ENCODE measurements at regions not wholly inside any gene's neighbourhood (a gene's known extent, or its start where the extent isn't known, plus 50 kb on each side); places are given as distances from the start of the nearest gene placed in this dataset.

DNA sequence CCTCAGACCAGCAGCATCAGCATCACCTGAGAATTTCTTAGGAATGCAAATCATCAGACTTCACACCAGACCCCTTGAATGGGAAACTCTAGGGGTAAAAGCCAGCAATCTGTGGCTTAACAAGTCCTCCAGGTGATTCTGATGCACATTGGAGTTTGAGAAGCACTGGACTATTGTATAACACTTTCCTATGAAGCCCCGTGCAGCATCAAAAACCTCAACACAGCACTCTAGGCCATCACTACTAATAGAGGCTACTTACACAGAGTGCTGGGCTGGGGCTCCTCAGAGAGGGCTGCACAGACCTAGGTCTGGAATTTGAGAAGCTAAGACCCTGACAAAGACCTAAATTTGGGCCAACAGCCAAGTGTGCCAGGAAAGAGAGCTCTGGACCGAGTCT, 95.7 kb upstream of the ARAP3 start:
- no peak for DNase-seq

DNA sequence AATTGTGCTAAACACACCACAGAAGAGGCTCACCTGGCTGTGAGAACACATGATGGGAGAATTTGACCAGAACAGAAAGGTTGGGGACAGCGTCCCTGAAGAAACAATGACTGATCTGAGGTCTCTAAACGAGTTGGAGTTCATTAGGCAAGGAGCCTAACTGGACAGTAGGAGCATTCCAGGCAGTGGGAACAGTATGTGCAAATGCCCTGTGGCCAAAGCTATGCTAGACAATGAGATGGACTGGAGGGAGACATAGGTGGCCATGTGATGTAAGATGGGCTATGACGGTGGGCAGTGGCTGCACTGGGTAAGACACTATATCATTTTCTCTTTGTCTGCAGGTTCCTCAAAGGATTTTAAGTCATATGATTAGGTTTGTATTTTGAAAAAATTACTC, 95.1 kb upstream of the ARAP3 start:
- DNase-seq: no peak

DNA sequence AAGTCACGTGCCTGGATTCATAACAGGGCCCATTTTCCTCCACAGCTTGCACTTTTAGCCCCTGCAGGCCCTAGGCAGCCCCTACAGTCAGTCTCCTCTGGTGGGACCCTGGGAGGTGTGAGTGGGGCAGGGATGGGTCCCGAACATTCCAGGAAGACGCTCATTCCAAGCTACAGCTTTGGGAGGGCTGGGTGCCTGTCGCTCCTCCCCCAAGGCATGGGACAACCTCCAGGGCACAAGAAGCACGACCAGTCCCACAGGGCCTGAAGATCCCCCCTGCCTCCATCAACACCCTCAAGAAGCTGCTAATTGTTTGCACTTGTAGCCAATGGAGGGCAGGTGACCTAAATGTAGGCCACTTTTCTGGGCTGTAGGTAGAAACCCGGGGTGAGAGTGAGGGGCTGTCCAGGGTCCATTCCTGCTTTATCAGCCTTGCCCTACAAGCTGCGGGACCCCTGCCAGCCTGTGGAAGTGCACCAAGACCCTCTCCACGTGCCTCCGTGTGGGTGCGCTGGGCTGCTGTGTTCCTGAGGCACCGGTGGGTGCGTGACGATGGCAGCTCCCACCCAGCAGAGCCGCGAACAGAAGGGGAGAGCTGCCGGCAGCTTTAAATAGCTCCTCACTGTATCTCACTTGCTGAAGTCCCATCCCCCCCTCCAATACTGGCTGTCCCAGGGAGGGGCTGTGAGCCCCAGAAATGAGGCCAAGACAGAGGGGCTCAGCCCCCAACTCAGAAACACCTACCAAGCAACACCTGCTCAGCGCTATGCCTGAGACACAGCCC, 91.9 kb upstream of the ARAP3 start:
- DNase-seq: no peak

DNA sequence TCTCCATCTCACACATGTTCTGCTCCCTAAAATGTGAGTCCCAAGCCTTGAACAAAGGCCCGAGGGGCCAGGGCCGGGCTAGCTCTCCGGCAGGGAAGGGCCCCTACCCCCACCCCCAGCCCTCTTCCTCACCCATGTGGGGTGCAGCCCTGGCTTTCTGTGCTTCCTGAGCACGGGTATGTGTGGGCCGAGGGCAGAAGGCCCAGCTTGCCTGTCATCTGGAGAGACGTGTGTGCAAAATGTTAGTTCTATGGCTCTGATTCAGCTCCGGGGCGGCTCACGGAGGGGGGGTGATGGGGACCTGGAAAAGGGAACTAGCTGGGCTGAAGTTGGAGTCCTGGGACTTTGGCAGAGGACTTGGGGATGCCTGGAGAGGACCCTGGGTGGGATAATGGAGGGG, 90.3 kb upstream of the ARAP3 start:
- no peak for DNase-seq

DNA sequence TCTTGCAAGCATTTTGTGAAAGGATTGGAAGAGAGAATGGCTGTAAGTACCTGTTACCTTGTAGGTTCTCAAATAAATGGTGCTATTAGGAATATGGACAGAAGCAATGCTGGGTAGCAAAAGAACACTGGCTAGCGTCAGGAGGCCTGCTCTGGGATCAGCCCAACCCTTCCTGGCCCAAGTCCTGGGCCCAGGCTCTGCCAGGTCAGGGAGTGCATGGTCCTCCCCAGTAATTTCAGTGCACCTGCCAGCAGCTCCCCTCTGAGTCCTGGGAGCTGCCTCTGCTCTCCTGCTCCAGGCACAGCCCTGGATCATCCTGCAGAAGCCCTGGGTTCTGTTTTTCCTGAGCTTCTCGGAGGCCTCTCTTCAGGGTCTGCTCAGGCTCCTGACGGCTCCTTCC, 89.5 kb upstream of the ARAP3 start:
- no peak for DNase-seq

DNA sequence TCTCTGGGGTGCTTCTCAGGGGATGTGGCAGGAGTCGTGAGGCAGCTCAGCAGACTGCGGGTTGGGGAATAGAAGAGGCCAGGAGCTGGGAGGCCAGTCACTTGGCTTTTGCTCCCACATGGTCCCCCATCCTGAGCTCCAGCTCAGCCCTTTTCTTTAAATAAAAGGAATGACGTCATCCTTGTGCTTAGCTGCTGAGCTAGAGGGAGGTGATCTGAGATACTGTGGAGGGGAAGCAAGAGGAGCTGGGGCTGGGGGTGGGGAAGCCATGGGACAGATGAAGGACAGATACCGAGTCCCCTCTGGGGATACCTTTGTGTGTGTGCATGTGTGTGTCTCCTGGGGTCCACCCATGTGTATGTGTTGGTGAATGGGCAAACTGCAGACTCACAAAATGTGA, 89.0 kb upstream of the ARAP3 start:
- DNase-seq: peak; percentile 56

DNA sequence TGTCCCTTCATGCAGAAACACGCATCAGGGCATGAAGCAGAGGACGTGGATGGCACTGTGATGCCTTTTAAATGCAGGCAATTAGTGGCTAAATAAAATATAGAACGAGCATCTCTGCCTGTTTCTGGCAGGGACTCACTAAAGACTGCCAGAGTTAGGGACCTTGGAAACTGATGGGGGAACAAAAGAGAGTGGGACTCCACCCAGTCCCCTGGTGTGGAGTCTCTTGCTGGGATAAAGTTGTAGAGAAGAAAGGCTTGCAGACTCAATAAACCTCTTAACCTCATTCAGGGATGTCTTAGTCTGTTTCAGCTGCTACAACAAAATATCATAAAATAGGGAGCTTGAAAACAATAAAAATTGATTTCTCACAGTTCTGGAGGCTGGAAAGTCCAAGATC, 87.6 kb upstream of the ARAP3 start:
- no peak for DNase-seq

DNA sequence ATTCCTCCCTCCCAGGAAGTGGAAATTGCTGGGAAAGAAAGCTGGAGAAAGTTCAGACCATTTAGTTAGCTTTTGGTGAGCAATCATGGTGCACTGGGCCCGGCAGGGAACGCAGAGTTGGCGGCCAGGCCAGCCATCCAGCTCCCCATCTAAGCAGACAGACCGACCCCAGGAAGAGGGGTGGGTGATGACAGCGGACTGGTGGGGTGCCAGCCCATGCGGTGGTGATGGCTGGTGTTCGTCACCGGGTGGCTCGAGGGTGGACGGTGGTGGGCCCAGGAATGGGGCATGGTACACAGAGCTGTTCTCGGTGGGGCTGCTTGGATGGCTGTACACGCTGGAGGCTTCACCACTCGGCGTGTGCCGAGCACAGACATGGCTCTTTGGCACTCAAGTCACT, 85.6 kb upstream of the ARAP3 start:
- no peak for DNase-seq

DNA sequence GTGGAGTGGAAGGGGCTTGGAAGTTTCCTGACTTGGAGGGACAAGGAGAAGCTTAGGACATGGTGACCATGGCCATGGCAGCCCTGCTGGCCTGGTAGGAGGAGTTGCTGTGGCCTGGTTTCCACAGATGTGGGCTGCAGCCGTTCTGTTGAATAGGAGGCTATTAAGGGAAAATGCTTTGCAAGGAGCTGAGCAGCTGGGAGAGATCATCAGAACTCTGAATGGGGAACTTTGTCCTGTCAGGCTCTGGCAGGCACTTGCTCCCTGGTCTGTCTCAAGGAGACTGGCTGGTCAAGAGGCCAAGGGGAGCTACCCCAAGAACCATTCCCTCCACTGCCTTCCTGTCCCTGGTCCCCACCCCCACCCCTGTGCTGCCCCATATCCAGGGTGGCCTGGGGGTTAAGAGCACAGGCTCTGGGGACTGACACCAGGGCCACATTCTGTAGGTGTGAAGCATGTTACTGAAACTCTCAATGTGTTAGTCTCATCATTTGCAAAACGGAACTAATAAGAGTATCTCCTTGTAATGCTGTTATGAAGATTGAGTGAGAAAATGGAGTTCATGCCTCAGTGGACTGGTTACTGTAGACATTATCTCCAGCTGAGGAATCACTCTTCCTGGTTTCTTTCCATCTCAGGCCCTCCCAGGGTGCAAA, 84.0 kb upstream of the ARAP3 start:
- DNase-seq: no peak

DNA sequence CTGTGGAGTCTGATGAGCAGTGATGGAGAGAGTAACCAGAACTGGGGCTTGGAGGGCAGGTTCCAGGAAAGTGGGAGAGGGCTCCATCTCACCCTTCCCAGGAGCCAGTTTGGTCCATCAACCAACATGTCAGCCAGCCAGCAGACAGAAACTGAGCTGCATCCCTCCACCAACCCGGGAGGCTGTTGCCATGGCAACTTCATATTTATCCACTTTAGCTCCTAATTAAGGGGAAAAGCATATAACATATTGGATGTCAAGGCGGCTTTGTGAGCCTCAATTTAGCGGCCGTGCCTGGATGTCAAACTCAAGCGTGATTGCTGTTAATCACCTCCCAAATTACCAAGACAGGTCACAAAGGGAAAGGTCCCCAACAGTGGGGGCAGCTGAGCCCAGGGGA, 81.5 kb upstream of the ARAP3 start:
- DNase-seq: no peak

DNA sequence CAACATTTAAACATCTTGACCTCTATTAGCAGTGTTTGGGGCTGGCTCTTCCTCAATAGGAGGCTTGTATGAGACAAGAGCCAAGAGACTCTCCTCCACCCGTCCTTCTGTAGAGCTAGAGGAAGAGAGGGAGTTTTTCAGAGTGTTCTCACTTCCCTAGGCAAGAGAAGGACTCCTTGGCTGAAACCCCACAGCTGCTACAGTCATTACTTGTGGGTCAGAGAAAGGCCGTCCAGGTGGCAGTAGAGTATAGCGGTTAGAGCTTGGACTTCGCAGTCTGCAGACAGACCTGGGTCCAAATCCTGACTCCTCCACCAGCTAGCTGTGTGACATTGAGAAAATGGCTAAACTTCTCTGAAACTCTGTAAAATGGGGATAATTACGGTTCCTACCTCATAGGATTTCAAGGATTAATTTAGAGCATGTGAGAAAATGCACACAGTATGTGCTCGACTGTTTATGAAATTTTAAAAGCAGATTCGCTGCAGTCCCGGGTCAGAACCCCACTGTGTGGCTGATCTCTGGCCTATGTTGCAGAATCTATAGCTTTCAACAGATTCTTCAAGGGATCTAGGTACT, 80.8 kb upstream of the ARAP3 start:
- DNase-seq: no peak

DNA sequence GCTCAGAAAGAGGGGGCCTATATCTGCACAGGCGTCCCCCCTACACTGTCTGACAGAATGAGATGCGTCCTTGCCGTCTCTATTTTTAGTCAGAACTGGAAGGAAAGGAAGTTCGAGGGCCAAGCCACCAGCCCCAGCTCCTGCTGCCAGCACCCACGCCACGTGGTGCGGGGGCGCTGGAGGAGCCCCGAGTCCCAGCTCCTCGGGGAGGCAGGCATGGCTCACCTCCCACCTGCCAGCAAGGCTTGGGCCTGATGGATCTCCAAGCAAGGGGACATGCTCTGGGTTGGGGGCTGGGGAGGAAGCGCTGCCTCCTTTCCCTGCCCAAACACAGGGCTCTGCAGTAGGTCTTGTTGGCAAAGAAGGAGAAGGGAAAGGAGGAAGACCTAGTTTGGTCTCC, 80.3 kb upstream of the ARAP3 start:
- no peak for DNase-seq

DNA sequence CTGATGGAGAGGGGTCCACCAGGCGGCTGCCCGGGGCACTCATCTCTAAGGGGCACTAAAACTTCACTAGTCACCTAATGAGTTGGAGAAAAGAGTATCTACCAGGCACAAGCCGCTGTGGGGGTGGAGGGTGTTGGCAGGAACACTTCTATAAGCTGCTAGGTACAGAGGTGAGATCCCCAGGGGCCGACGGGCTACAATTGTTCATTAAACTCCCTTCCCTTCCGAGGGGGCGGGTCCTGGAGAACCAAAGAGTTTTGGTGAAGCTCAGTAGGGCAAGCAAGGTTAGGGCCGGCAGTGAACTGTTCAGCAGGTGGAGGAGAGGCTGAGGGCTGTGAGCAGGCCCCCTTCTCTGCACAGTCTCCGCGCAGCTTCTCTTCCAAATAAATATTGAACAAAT, 78.7 kb upstream of the ARAP3 start:
- no peak for DNase-seq

DNA sequence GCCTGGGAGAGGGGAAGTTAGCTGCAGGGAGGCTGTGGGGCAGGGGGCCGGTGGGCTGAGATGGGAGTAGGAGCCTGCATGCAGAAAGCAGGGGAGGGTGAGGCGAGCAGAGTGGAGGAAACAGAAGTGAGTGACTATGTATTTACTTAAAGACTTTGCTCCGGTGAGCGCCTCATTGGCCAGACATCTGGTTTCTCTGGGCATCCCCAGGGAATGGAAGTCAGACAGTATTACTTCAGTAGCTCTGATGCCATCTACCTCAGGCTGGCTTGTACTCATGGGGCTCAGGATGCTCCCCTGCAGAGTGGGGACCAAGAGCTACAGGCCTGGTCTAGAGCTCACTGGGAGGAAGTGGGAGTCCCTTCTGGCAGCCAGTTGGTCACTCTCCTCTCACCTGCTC, 78.2 kb upstream of the ARAP3 start:
- peak; percentile 30 for DNase-seq

DNA sequence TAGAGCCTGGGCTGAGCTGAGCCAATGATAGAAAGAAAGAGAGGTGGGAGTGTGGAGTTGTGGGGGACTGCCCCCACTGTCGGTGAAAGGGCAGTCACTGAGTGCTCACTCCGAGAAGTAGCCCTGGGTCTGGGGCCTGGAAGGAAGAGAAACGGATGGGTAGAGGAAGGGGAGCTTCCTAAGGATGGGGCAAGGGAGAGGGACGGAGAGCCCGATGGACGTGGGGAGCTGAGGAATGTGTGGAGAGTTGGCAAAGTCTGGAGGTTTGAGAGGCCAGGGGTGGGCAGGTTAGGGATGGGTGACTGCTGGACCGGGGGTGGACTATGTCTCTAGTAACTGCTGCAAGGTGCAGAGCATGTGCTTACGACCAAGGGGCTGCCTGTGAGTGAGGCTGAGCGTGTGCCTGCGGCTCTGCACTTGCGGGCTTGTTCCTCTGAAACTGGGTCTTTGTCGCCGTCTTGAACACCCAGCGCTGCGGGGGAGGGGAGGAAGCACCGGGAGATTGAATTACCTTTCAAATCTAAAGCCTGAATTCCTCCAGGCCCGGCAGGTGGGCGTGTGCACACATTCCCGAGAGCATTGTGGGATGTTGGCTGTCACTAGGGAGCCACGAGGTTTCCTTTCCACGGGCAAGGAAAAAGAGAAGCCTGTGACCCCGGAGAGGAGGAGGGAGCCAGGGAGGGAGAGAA, 76.4 kb upstream of the ARAP3 start:
- no peak for DNase-seq

DNA sequence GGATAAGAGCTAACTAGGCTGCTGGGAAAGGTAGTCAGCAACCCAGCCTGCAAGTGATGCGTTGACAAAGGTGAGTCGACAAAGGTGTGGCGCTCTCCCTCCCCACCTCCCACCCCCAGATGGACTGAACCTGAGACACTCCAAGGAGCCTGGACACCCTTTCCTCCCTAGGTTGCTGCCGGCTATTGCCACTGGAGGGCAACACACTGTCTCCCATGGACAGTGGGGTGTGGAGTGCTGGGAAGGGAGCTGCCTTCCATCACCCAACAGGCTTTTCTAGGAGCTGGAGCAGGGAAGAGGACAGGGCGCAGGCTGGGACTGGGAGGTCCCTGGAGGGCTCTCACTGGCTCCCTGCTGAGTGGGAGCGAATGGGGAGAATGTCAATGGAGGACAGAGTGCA, 75.4 kb upstream of the ARAP3 start:
- peak; percentile 62 for DNase-seq

DNA sequence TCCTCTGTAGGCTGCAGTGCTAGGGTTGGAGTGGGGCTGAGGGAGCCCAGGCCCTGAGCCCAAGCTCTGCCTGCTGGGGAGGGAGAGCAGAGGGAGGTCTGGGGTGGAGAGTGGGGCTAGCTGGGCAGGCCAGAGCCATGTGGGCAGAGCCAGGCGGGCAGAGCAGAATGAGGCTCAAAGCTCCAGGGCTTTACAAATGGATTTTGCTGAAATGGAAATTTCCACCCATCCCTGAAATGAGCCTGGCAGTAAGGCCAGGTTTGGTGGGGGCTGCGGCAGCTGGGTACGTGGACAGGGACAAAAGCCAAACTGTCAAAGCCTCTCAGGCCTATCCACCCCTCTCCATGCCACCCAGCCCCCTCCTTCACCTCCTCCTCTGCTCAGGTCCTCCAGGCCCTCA, 74.2 kb upstream of the ARAP3 start:
- no peak for DNase-seq

DNA sequence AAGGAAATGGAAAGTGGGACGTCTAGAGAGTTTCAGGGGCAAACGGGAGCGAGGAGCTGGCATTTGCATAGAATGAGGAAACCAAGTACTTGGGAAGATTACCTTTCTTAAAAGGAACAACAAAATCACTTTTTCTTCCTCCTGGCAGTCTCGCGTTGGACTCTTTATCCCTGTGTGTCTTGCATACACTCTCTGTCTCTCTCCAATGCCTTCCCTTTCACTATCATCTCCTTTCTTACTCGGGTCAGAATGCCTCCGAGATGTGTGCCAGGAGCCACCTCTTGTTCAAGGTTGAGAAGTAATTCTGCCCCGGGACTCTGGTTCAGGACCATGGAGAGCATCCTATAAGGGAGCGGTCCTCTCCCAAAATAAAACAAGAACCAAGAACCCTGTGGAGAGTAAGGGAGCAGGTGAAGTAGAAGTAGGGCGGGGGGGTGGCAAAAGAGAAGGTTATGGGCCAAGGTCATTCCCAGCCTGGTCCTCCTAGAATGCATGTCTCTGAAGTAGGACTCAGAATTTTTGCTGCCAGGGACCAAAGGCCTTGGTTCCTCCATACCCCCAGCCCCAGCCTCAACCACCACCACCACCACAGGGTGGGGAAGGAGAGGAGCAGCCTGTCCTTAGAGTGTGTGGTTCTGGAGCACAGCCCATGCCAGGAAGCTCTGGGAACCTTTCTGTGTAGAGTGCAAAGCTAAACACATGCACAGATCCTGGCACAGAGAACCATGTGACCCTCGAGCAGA, 72.1 kb upstream of the ARAP3 start:
- DNase-seq: peak; percentile 23

DNA sequence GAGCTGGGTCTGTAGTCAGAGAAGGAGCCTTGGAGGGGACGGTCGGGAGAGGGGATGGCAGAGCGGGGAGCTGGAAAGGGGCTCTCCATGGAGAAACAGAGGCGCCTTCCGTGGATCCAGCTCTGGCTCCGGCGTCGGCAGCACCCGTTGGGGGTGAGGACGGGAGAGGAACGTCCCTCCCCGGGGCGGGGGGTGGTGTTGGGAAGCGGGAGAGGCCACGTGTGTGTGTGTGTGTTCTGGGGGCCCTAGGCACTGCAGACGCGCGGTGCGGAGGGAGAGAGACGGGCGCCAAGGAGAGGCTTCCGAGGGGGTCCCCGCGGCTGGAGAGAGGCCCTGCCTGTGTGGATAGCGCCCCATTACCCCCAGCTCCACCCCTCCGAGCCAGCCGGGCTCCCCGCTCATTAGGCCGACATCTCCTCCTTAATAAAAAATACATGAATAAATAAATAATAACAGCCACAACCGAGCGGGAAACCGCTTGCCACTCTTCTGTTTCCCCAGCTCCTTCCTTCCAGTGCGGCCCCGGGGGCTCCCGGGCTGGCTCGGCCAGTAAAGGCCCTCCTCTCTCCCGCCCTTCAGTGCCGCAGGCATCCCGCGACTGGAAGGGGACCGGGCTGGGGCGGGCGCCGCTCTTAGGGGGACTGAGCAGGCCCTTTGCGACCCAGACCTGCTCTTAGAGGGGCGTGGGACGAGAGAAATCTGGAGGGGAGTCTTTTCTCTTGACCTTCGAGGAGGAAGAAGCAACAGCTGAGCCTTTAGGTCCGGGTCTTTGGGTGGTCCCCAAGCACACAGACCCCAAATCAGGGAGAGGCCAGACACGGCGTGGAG, 71.3 kb upstream of the ARAP3 start:
- DNase-seq: no peak

DNA sequence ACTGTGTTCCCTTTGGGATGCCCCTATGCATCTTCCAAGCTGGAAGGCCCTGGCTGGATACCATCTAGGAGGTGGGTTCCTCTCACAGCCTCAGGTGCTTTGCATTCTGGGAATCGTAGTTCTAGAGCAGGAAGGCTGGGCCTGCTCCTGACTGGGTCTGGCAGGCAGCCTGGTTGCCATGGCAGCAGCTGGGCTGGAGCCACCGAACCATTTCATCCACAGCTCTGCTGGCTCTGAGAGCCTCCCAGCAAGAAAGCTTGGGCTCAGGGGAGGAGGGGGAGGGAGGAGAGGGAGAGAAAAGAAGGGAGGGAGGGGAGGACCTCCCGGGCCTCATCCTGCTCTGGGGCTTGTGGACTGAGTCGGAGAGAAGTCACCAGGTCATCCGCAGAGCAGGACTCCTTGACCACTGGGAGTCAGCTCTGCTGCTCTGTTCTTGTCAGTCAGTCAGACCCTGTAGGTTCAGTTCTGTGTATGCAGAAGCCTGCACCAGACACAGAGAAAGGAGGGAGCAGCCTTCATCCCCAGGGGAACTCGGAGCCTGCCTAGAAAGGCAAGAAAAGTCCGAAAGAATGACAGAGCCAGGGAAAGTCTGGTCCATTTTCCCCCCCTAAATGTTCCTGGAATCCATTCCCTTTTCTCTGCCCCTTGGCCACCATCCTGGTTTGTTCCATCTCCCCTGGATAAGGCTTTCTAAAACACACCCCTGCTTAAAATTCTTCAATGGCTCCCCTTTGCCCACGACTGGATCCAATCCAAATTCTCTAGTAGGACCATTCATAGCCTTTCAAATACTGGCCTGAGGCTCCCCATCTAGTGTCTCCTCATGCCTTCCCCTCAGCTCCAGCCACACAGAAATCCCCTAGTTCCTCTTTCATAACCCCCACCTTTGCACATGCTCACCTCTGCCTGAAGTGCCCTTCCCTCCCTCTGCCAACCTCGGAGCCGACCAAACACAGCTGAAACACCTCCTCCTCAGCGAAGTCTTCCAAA, 65.4 kb upstream of the ARAP3 start:
- peak; percentile 94 for DNase-seq

DNA sequence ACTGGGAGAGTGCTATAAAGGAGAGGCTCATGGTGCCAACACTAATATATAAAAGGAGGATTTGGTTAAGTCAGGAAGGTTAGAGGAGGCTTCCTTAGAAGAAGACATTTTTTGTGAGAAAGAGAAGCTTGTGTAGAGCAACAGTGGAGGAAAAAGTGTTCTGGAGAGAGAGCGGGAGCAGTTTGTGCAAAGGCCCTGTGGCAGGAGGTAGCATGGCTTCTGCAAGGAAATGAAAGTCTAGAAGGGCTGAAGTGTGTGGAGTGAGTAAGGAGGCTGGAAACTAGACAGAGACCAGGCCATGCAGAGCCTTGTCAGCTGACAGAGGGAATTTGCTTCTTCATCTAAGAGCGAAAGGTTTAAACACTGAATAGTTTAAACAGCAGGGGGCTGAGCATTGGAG, 64.4 kb upstream of the ARAP3 start:
- DNase-seq: no peak

Measured in DMS53 (cell line).